Calu3 (cell line): ENCODE measurements at regions not wholly inside any gene's neighbourhood (a gene's known extent, or its start where the extent isn't known, plus 50 kb on each side); places are given as distances from the start of the nearest gene placed in this dataset.
"Not testable (repeated sequence)": the region's sequence is repeated elsewhere in the genome, so short reads cannot be mapped to it uniquely, and the experiment has no call there.

ENCODE experiments used
- BruUV-seq: library from RNA; stranded (reverse); fragments of 400-500 nt; replicated peaks from 2 replicates; lab custom pipeline; 2021; lab: Mats Ljungman, UMichigan
- CTCF ChIA-PET: fragments of 300-600 bp; sonication (Branson Sonifier 250); formaldehyde crosslinking; loops from one replicate; lab custom pipeline; 2022; ENCODE audit warnings: antibody characterized with exemption; lab: Charles Lee
- DNase-seq: peaks from one replicate; pipeline ENCODE4 v3.0.0; 2022
- H3K27ac Mint-ChIP-seq: one replicate; pipeline ENCODE4 v1.8.0; 2022; ENCODE audit warnings: mixed read lengths; ENCODE audit not compliant: unreplicated experiment
- H3K27me3 Mint-ChIP-seq: one replicate; pipeline ENCODE4 v1.8.0; 2022; ENCODE audit warnings: mixed read lengths; ENCODE audit not compliant: unreplicated experiment
- H3K36me3 Mint-ChIP-seq: one replicate; pipeline ENCODE4 v1.8.0; 2022; ENCODE audit warnings: mild to moderate bottlenecking, moderate library complexity, mixed read lengths; ENCODE audit not compliant: insufficient read depth, unreplicated experiment
- H3K4me1 Mint-ChIP-seq: one replicate; pipeline ENCODE4 v1.8.0; 2022; ENCODE audit warnings: mild to moderate bottlenecking, low read depth, mixed read lengths; ENCODE audit not compliant: unreplicated experiment
- H3K4me3 Mint-ChIP-seq: one replicate; pipeline ENCODE4 v1.8.0; 2022; ENCODE audit warnings: mild to moderate bottlenecking, low read depth, moderate library complexity, mixed read lengths; ENCODE audit not compliant: unreplicated experiment
- H3K9me3 Mint-ChIP-seq: one replicate; pipeline ENCODE4 v1.8.0; 2022; ENCODE audit warnings: low read depth, mixed read lengths; ENCODE audit not compliant: unreplicated experiment
- intact Hi-C: fragments of 100-400 bp; cut with micrococcal nuclease; formaldehyde crosslinking; loops from one replicate; pipeline ENCODE4 v1.10.0; 2022; ENCODE audit not compliant: unreplicated experiment
- TF ChIP-seq, protein P1 (sequence below): fragments of 200-600 bp; IDR thresholded peaks from one replicate; pipeline ENCODE4 v1.8.0; 2022; ENCODE audit warnings: antibody characterized with exemption; ENCODE audit not compliant: unreplicated experiment

DNA sequence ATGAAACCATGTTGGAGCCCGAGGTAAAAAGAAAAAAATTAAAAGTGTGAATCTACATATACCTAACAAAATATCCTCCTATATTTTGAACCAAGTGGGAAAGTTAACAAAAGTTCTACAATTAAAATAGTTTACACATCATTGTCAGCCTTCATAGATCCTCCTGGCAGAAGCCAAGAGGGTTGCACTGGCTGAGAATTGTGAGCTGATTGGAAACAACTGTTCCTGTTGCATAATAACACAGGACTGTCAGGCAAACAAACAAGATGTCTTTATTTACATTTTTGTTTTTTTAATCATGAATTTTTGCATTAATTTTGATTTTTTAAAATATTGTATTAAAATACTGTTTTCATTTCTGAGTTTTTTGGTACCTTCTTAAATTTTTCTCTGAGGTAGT, 215.2 kb upstream of the MME start:
- TF ChIP-seq, protein P1, sequence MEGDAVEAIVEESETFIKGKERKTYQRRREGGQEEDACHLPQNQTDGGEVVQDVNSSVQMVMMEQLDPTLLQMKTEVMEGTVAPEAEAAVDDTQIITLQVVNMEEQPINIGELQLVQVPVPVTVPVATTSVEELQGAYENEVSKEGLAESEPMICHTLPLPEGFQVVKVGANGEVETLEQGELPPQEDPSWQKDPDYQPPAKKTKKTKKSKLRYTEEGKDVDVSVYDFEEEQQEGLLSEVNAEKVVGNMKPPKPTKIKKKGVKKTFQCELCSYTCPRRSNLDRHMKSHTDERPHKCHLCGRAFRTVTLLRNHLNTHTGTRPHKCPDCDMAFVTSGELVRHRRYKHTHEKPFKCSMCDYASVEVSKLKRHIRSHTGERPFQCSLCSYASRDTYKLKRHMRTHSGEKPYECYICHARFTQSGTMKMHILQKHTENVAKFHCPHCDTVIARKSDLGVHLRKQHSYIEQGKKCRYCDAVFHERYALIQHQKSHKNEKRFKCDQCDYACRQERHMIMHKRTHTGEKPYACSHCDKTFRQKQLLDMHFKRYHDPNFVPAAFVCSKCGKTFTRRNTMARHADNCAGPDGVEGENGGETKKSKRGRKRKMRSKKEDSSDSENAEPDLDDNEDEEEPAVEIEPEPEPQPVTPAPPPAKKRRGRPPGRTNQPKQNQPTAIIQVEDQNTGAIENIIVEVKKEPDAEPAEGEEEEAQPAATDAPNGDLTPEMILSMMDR: no peak
- peaks cover 10% of the 10 kb centered on the region for H3K9me3 Mint-ChIP-seq
- DNase-seq: no peak
- no peaks in the 10 kb centered on the region for H3K4me1 Mint-ChIP-seq
- no peak overlapping the region for H3K4me3 Mint-ChIP-seq
- no TSS peak for BruUV-seq
- CTCF ChIA-PET: no interaction called here
- no peaks in the 10 kb centered on the region for H3K36me3 Mint-ChIP-seq
- no peaks in the 10 kb centered on the region for H3K27me3 Mint-ChIP-seq
- intact Hi-C loops: no loop called here
- no peak overlapping the region for H3K27ac Mint-ChIP-seq

- H3K4me1 Mint-ChIP-seq: no peaks in the 10 kb centered on the region
- CTCF ChIA-PET: no interaction called here
- no peaks in the 10 kb centered on the region for H3K27me3 Mint-ChIP-seq
- H3K4me3 Mint-ChIP-seq: no peak overlapping the region
- intact Hi-C loops: no loop called here
- peaks cover 7% of the 10 kb centered on the region for H3K9me3 Mint-ChIP-seq
- no peaks in the 10 kb centered on the region for H3K36me3 Mint-ChIP-seq
- no peak for DNase-seq
- TF ChIP-seq, protein P1: no peak
- BruUV-seq: no TSS peak
- H3K27ac Mint-ChIP-seq: no peak overlapping the region
Measured at GRCh38 chr3:154862265-154862664, 217.9 kb upstream of the MME start.

- H3K36me3 Mint-ChIP-seq, BruUV-seq, H3K4me3 Mint-ChIP-seq, H3K27me3 Mint-ChIP-seq, H3K4me1 Mint-ChIP-seq, intact Hi-C loops, DNase-seq, H3K27ac Mint-ChIP-seq, CTCF ChIA-PET: not testable (repeated sequence)
- peaks cover 20% of the 10 kb centered on the region for H3K9me3 Mint-ChIP-seq
Measured at GRCh38 chr3:154852998-154853397, 227.1 kb upstream of the MME start.

GRCh38 chr3:154852515-154852914, 227.6 kb upstream of the MME start:
- TF ChIP-seq, protein P1: no peak
- Mint-ChIP-seq H3K27ac (no peak overlapping the region), H3K9me3 (peaks cover 20% of the 10 kb centered on the region), H3K4me3 (no peak overlapping the region), H3K27me3 (no peaks in the 10 kb centered on the region), H3K36me3 (no peaks in the 10 kb centered on the region), H3K4me1 (no peaks in the 10 kb centered on the region)
- DNase-seq: no peak
- no TSS peak for BruUV-seq
- intact Hi-C loops: no loop called here
- CTCF ChIA-PET: interaction anchor here (0.6 to 1.0 kb wide), 2 partner anchors 94 to 849 kb away, joined by 4 to 5 read pairs; no protein-coding TSS in a partner anchor

- peaks cover 22% of the 10 kb centered on the region for H3K9me3 Mint-ChIP-seq
- intact Hi-C loops: no loop called here
- TF ChIP-seq, protein P1: no peak
Measured at GRCh38 chr3:154851644-154852043, 228.5 kb upstream of the MME start.

More at GRCh38 chr3:154851644-154852043, 228.5 kb upstream of the MME start:
- Mint-ChIP-seq H3K4me3 (no peak overlapping the region), H3K4me1 (no peaks in the 10 kb centered on the region), H3K27ac (no peak overlapping the region), H3K36me3 (no peaks in the 10 kb centered on the region), H3K27me3 (no peaks in the 10 kb centered on the region)
- CTCF ChIA-PET: interaction anchor here (1.0 kb wide), 1 partner anchor 850 kb away, joined by 5 read pairs; no protein-coding TSS in a partner anchor
- no peak for DNase-seq
- BruUV-seq: no TSS peak
